H1 (cell line): ENCODE measurements at regions not wholly inside any gene's neighbourhood (a gene's known extent, or its start where the extent isn't known, plus 50 kb on each side); places are given as distances from the start of the nearest gene placed in this dataset.

Experiments used
- CTCF ChIA-PET: fragments of 300-600 bp; sonication (Branson Sonifier 250); formaldehyde crosslinking; loops from one replicate; lab custom pipeline; 2021; ENCODE audit not compliant: partially characterized antibody; lab: Charles Lee
- POLR2A ChIA-PET: fragments of 300-600 bp; sonication (Branson Sonifier 250); formaldehyde crosslinking; loops from one replicate; lab custom pipeline; 2021; ENCODE audit warnings: inconsistent platforms; ENCODE audit not compliant: partially characterized antibody; lab: Charles Lee
- DNase-seq, 2 experiments: peaks; one replicate each; pipeline versions ENCODE4 v3.0.0 to v3.0.0-alpha.2; 2010 to 2022; ENCODE audit warnings: low spot score in 2 of 2, low read depth in 1 of 2, mixed read lengths in 1 of 2
- FAIRE-seq: peaks from 2 replicates; lab custom pipeline; 2011; peaks lifted over from hg19 to GRCh38; lab: Jason Lieb, UNC
- H2AFZ ChIP-seq: 2 replicates; pipeline ENCODE4 v1.8.1; 2012; ENCODE audit warnings: low read length, inconsistent platforms
- H2AK5ac ChIP-seq: 2 replicates; pipeline ENCODE4 v1.6.1; 2013; ENCODE audit warnings: low read depth, low read length
- H2BK120ac ChIP-seq: replicated peaks from 2 replicates; pipeline ENCODE3; 2013; ENCODE audit warnings: low read depth, low read length, inconsistent platforms
- H2BK12ac ChIP-seq: 2 replicates; pipeline ENCODE4 v1.6.1; 2013; ENCODE audit warnings: low read depth, low read length
- H2BK15ac ChIP-seq: 2 replicates; pipeline ENCODE4 v1.6.1; 2013; ENCODE audit warnings: low read length
- H2BK20ac ChIP-seq: 2 replicates; pipeline ENCODE4 v1.6.1; 2013; ENCODE audit warnings: low read length
- H2BK5ac ChIP-seq: 2 replicates; pipeline ENCODE4 v1.6.1; 2013; ENCODE audit warnings: low read depth, low read length
- H3K14ac ChIP-seq: 2 replicates; pipeline ENCODE4 v1.6.1; 2013; ENCODE audit warnings: inconsistent platforms; ENCODE audit not compliant: insufficient read length
- H3K18ac ChIP-seq: 2 replicates; pipeline ENCODE4 v1.6.1; 2013; ENCODE audit warnings: low read length; ENCODE audit errors: extremely low read depth
- H3K23ac ChIP-seq: 2 replicates; pipeline ENCODE4 v1.6.1; 2013; ENCODE audit warnings: inconsistent platforms; ENCODE audit not compliant: insufficient read length
- H3K23me2 ChIP-seq: 2 replicates; pipeline ENCODE4 v1.6.1; 2013; ENCODE audit warnings: low read depth, low read length
- H3K27ac ChIP-seq: 2 replicates; pipeline ENCODE4 v1.6.1; 2011; ENCODE audit warnings: low read depth, low read length, inconsistent platforms
- H3K27me3 ChIP-seq, 4 experiments: replicated peaks in 1 of 4; 1 replicate in 1 of 4; 2 replicates in 3 of 4; pipeline versions ENCODE4 v1.6.1 to v1.8.1; 2011 to 2013; ENCODE audit warnings: low read length in 3 of 4, mild to moderate bottlenecking in 3 of 4, inconsistent platforms in 2 of 4, mixed read lengths in 2 of 4, moderate library complexity in 1 of 4; ENCODE audit not compliant: control insufficient read depth in 3 of 4, insufficient read depth in 3 of 4; ENCODE audit errors: extremely low read depth in 1 of 4
- H3K36me3 ChIP-seq, 4 experiments: 2 replicates each; pipeline versions ENCODE4 v1.6.1 to v1.8.1; 2011 to 2013; ENCODE audit warnings: mild to moderate bottlenecking in 4 of 4, low read length in 3 of 4, moderate library complexity in 2 of 4, control low read depth in 1 of 4, inconsistent platforms in 1 of 4; ENCODE audit not compliant: insufficient read depth in 4 of 4, control insufficient read depth in 2 of 4
- H3K4ac ChIP-seq: replicated peaks from 2 replicates; pipeline ENCODE3; 2013; ENCODE audit warnings: low read length, low read depth, mixed read lengths, inconsistent platforms; ENCODE audit not compliant: insufficient read length
- H3K4me1 ChIP-seq, 4 experiments: replicated peaks in 1 of 4; 1 replicate in 1 of 4; 2 replicates in 3 of 4; pipeline versions ENCODE4 v1.6.1 to v1.8.1; 2011 to 2013; ENCODE audit warnings: low read length in 3 of 4, inconsistent platforms in 2 of 4, mixed read lengths in 1 of 4; ENCODE audit not compliant: insufficient read depth in 4 of 4, control insufficient read depth in 3 of 4
- H3K4me2 ChIP-seq, 2 experiments: 2 replicates each; pipeline versions ENCODE4 v1.6.1 to v1.8.1; 2011 to 2013; ENCODE audit warnings: low read depth in 2 of 2, low read length in 2 of 2, control low read depth in 1 of 2, inconsistent platforms in 1 of 2, mild to moderate bottlenecking in 1 of 2; ENCODE audit not compliant: insufficient read depth in 1 of 2
- H3K4me3 ChIP-seq, 4 experiments: fragments of 200-600, 300-600 bp in 1 of 4; sonication (generic), shearing (Covaris generic), sonication (Bioruptor Twin) in 1 of 4; 2 replicates each; pipeline versions ENCODE4 v1.5.1 to v1.8.1; 2011 to 2016; ENCODE audit warnings: low read length in 4 of 4, low read depth in 3 of 4, control low read depth in 2 of 4, inconsistent platforms in 2 of 4, mild to moderate bottlenecking in 2 of 4, mixed read lengths in 1 of 4, moderate library complexity in 1 of 4; ENCODE audit not compliant: insufficient read depth in 2 of 4; ENCODE audit errors: extremely low read depth in 1 of 4
- H3K56ac ChIP-seq: replicated peaks from 2 replicates; pipeline ENCODE3; 2013; ENCODE audit warnings: low read depth, mild to moderate bottlenecking, mixed read lengths, low read length, inconsistent platforms; ENCODE audit not compliant: insufficient read length
- H3K79me1 ChIP-seq: 2 replicates; pipeline ENCODE4 v1.6.1; 2013; ENCODE audit warnings: low read depth, low read length, control low read depth
- H3K79me2 ChIP-seq, 2 experiments: 2 replicates each; pipeline versions ENCODE4 v1.6.1 to v1.8.1; 2012 to 2013; ENCODE audit warnings: low read length in 2 of 2, mild to moderate bottlenecking in 2 of 2, inconsistent platforms in 1 of 2; ENCODE audit not compliant: insufficient read depth in 2 of 2, control insufficient read depth in 1 of 2
- H3K9ac ChIP-seq, 4 experiments: replicated peaks in 1 of 4; 1 replicate in 1 of 4; 2 replicates in 3 of 4; pipeline versions ENCODE4 v1.6.1 to v1.8.1; 2011 to 2013; ENCODE audit warnings: low read depth in 3 of 4, low read length in 3 of 4, control low read depth in 2 of 4, mild to moderate bottlenecking in 2 of 4, moderate library complexity in 2 of 4, inconsistent platforms in 1 of 4; ENCODE audit errors: extremely low read depth in 1 of 4
- H3K9me3 ChIP-seq, 2 experiments: 2 replicates each; pipeline versions ENCODE4 v1.6.1 to v1.8.1; 2012 to 2013; ENCODE audit warnings: mild to moderate bottlenecking in 2 of 2, moderate library complexity in 2 of 2, control low read depth in 1 of 2, inconsistent platforms in 1 of 2, low read depth in 1 of 2, low read length in 1 of 2, mixed read lengths in 1 of 2; ENCODE audit not compliant: insufficient read depth in 2 of 2
- H4K20me1 ChIP-seq, 2 experiments: replicated peaks in 1 of 2; 2 replicates each; pipeline versions ENCODE3 to v1.8.1; 2011 to 2013; ENCODE audit warnings: inconsistent platforms in 2 of 2, low read length in 2 of 2, mild to moderate bottlenecking in 1 of 2; ENCODE audit not compliant: insufficient read depth in 2 of 2, control insufficient read depth in 1 of 2
- H4K5ac ChIP-seq: 2 replicates; pipeline ENCODE4 v1.6.1; 2013; ENCODE audit warnings: low read length, low read depth, mixed read lengths, inconsistent platforms; ENCODE audit not compliant: insufficient read length
- H4K8ac ChIP-seq: 2 replicates; pipeline ENCODE4 v1.8.0; 2013; ENCODE audit warnings: mild to moderate bottlenecking, moderate library complexity, low read length, inconsistent platforms; ENCODE audit not compliant: insufficient read depth; ENCODE audit errors: extremely low read depth
- H4K91ac ChIP-seq: replicated peaks from 2 replicates; pipeline ENCODE3; 2013; ENCODE audit warnings: low read length, mixed read lengths, inconsistent platforms; ENCODE audit not compliant: insufficient read length
- CEBPB ChIP-seq: IDR thresholded peaks from 2 replicates; pipeline ENCODE4 v1.6.1; 2012; ENCODE audit warnings: low read depth, low read length
- EP300 ChIP-seq, 2 experiments: IDR thresholded peaks; 1 replicate in 1 of 2; 2 replicates in 1 of 2; pipeline ENCODE4 v1.6.1; 2011 to 2012; ENCODE audit warnings: low read depth in 2 of 2, low read length in 2 of 2, mild to moderate bottlenecking in 2 of 2, borderline replicate concordance in 1 of 2, inconsistent platforms in 1 of 2, moderate library complexity in 1 of 2
- FOSL1 ChIP-seq: IDR thresholded peaks from 2 replicates; pipeline ENCODE4 v1.6.1; 2011; ENCODE audit warnings: mild to moderate bottlenecking, low read depth, low read length, moderate library complexity; ENCODE audit not compliant: insufficient read depth
- KDM5A ChIP-seq: fragments of 200-600 bp; IDR thresholded peaks from 2 replicates; pipeline ENCODE4 v1.7.1; 2012; ENCODE audit warnings: mild to moderate bottlenecking, low read length, inconsistent platforms, mixed read lengths
- MAX ChIP-seq: IDR thresholded peaks from 2 replicates; pipeline ENCODE4 v1.6.1; 2012; ENCODE audit warnings: inconsistent platforms
- RBBP5 ChIP-seq: IDR thresholded peaks from 2 replicates; pipeline ENCODE4 v1.7.1; 2012; ENCODE audit warnings: low read depth, mild to moderate bottlenecking, inconsistent platforms, low read length, moderate library complexity, borderline replicate concordance
- SP2 ChIP-seq: IDR thresholded peaks from 2 replicates; pipeline ENCODE4 v1.6.1; 2012; ENCODE audit warnings: mild to moderate bottlenecking, low read length, inconsistent platforms
- TAF1 ChIP-seq: IDR thresholded peaks from 2 replicates; pipeline ENCODE4 v1.6.1; 2011; ENCODE audit warnings: mild to moderate bottlenecking, low read depth, low read length
- WGBS, 2 experiments: shearing (Covaris generic) in 1 of 2; methylation state at CpG; one replicate each; pipeline versions ENCODE4 v1.1.6 to v1.1.7; 2013 to 2015; ENCODE audit warnings: low lambda C conversion rate in 2 of 2, mixed read lengths in 2 of 2, inconsistent platforms in 1 of 2, low coverage in 1 of 2, missing lambda C conversion rate in 1 of 2; ENCODE audit not compliant: insufficient replicate concordance in 2 of 2, insufficient coverage in 1 of 2, insufficient read length in 1 of 2; ENCODE audit errors: extremely low coverage in 1 of 2, missing lambda C conversion rate in 1 of 2; 5-methylcytosine and 5-hydroxymethylcytosine counted together
- TF ChIP-seq, protein P1 (sequence below): IDR thresholded peaks from 2 replicates; pipeline ENCODE4 v1.6.1; 2012; ENCODE audit warnings: inconsistent platforms

- TF ChIP-seq KDM5A = no peak
- TF ChIP-seq, all 59 proteins: peak for 0
These were observed 2057.1 kb downstream of the TP53TG3F start (continued) for GRCh38 chr16:35516551-35516950.

- Histone ChIP-seq H2BK5ac (no peak overlapping the region), H3K79me2 (no peaks in the 10 kb centered on the region), H3K27me3 (no peaks in the 10 kb centered on the region), H3K9me3 (peaks cover 44 to 79% of the 10 kb centered on the region in 2 experiments), H4K8ac (no peak overlapping the region), H2BK15ac (no peak overlapping the region), H4K91ac (no peak overlapping the region), H2AFZ (no peak overlapping the region), H2BK12ac (no peak overlapping the region), H3K36me3 (no peaks in the 10 kb centered on the region), H3K27ac (no peak overlapping the region), H3K4me1 (no peaks in the 10 kb centered on the region), H3K14ac (no peak overlapping the region), H2AK5ac (no peak overlapping the region), H3K4ac (no peak overlapping the region), H4K5ac (no peak overlapping the region), H3K4me3 (no peak overlapping the region), H3K56ac (no peak overlapping the region), H3K23ac (no peak overlapping the region), H3K9ac (no peak overlapping the region), H2BK120ac (no peak overlapping the region), H3K23me2 (no peaks in the 10 kb centered on the region), H2BK20ac (no peak overlapping the region), H3K79me1 (no peaks in the 10 kb centered on the region), H3K4me2 (no peak overlapping the region), H3K18ac (no peak overlapping the region), H4K20me1 (no peaks in the 10 kb centered on the region)
- 77% methylated on average over 8 of the region's 8 CpGs; no CpG with 5 or more reads in 1 of the 2 experiments for WGBS, 2 experiments
- ChIA-PET CTCF (no interaction called here), POLR2A (no interaction called here)
- no peak for DNase-seq
- no peak for FAIRE-seq
- no peak for TF ChIP-seq RBBP5
- TF ChIP-seq CEBPB = no peak
- TF ChIP-seq FOSL1 = no peak
- TF ChIP-seq TAF1 = no peak
- no peak for TF ChIP-seq MAX
- TF ChIP-seq, protein P1, sequence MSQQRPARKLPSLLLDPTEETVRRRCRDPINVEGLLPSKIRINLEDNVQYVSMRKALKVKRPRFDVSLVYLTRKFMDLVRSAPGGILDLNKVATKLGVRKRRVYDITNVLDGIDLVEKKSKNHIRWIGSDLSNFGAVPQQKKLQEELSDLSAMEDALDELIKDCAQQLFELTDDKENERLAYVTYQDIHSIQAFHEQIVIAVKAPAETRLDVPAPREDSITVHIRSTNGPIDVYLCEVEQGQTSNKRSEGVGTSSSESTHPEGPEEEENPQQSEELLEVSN = no peak
- TF ChIP-seq SP2 = no peak
- TF ChIP-seq EP300 (IDR thresholded peaks at IDR 0.05; ENCODE audit: borderline replicate concordance in 1 of 2, low read depth in 2 of 2, low read length in 2 of 2) = no peak
These were observed 2057.6 kb downstream of the TP53TG3F start for GRCh38 chr16:35516971-35517370.
